ENCODE measurements at regions not wholly inside any gene's neighbourhood (a gene's known extent, or its start where the extent isn't known, plus 50 kb on each side); places are given as distances from the start of the nearest gene placed in this dataset.
"Not testable (repeated sequence)": the region's sequence is repeated elsewhere in the genome, so short reads cannot be mapped to it uniquely, and the experiment has no call there.

- no peak overlapping the region for H3K4me2 ChIP-seq (ENCODE audit: low read length)
- H3K4me1 ChIP-seq (ENCODE audit: control insufficient read depth, low read depth, low read length): no peaks in the 10 kb centered on the region
- no peak overlapping the region for H2BK5ac ChIP-seq (ENCODE audit: low read length)
- H3K79me2 ChIP-seq (ENCODE audit: control insufficient read depth, insufficient read depth, low read length): no peaks in the 10 kb centered on the region
- no peaks in the 10 kb centered on the region for H3K27me3 ChIP-seq (ENCODE audit: insufficient read depth, low read length, poor library complexity)
- no peak overlapping the region for H3K56ac ChIP-seq (ENCODE audit: low read length)
- H3K4me3 ChIP-seq (ENCODE audit: low read length): no peak overlapping the region
- no peaks in the 10 kb centered on the region for H3K36me3 ChIP-seq (ENCODE audit: control insufficient read depth, insufficient read depth, low read length)
- no peak overlapping the region for H2BK120ac ChIP-seq (ENCODE audit: low read depth, low read length)
- WGBS (ENCODE audit: extremely low coverage, insufficient coverage, low lambda C conversion rate): no CpG with 5 or more reads among the region's 2 CpGs
- H2AK5ac ChIP-seq (ENCODE audit: low read length): no peak overlapping the region
- no peak overlapping the region for H3K9ac ChIP-seq (ENCODE audit: low read length)
- H3K27ac ChIP-seq (ENCODE audit: low read depth, low read length): no peak overlapping the region
- H3K4ac ChIP-seq (ENCODE audit: low read depth, low read length): no peak overlapping the region
- H4K5ac ChIP-seq (ENCODE audit: low read length): no peak overlapping the region
- no peak overlapping the region for H4K8ac ChIP-seq (ENCODE audit: low read depth, low read length)
- H3K18ac ChIP-seq (ENCODE audit: low read length): no peak overlapping the region
- H3K79me1 ChIP-seq (ENCODE audit: low read length): no peaks in the 10 kb centered on the region
- H3K23ac ChIP-seq (ENCODE audit: low read length): no peak overlapping the region
- DNase-seq: no peak
- H2BK15ac ChIP-seq (replicated peaks; ENCODE audit: low read depth): no peak overlapping the region
These were observed 586.5 kb downstream of the EPM2A start for GRCh38 chr6:145148776-145149175.

GRCh38 chr6:145151624-145152023, 583.7 kb downstream of the EPM2A start:
- Histone ChIP-seq H3K27me3 (ENCODE audit: insufficient read depth, low read length, poor library complexity) (no peaks in the 10 kb centered on the region), H3K79me1 (ENCODE audit: low read length) (no peaks in the 10 kb centered on the region), H2BK15ac (replicated peaks; ENCODE audit: low read depth) (no peak overlapping the region), H2BK5ac (ENCODE audit: low read length) (no peak overlapping the region), H3K4me1 (ENCODE audit: control insufficient read depth, low read depth, low read length) (no peaks in the 10 kb centered on the region), H4K8ac (ENCODE audit: low read depth, low read length) (no peak overlapping the region), H2AK5ac (ENCODE audit: low read length) (no peak overlapping the region), H3K4ac (ENCODE audit: low read depth, low read length) (no peak overlapping the region), H4K5ac (ENCODE audit: low read length) (no peak overlapping the region), H3K18ac (ENCODE audit: low read length) (no peak overlapping the region), H3K27ac (ENCODE audit: low read depth, low read length) (no peak overlapping the region), H3K36me3 (ENCODE audit: control insufficient read depth, insufficient read depth, low read length) (no peaks in the 10 kb centered on the region), H3K23ac (ENCODE audit: low read length) (no peak overlapping the region), H2BK120ac (ENCODE audit: low read depth, low read length) (no peak overlapping the region), H3K4me3 (ENCODE audit: low read length) (no peak overlapping the region), H3K4me2 (ENCODE audit: low read length) (no peak overlapping the region), H3K56ac (ENCODE audit: low read length) (no peak overlapping the region), H3K79me2 (ENCODE audit: control insufficient read depth, insufficient read depth, low read length) (no peaks in the 10 kb centered on the region), H3K9ac (ENCODE audit: low read length) (no peak overlapping the region)
- no CpG with 5 or more reads among the region's 3 CpGs for WGBS (ENCODE audit: extremely low coverage, insufficient coverage, low lambda C conversion rate)
- no peak for DNase-seq

GRCh38 chr6:145153495-145153894, 581.8 kb downstream of the EPM2A start:
- H3K56ac ChIP-seq (ENCODE audit: low read length): no peak overlapping the region
- WGBS (ENCODE audit: extremely low coverage, insufficient coverage, low lambda C conversion rate): no CpG with 5 or more reads among the region's 6 CpGs
- no peak overlapping the region for H3K4me3 ChIP-seq (ENCODE audit: low read length)
- no peaks in the 10 kb centered on the region for H3K79me1 ChIP-seq (ENCODE audit: low read length)
- DNase-seq: no peak
- H2BK5ac ChIP-seq (ENCODE audit: low read length): no peak overlapping the region
- no peaks in the 10 kb centered on the region for H3K27me3 ChIP-seq (ENCODE audit: insufficient read depth, low read length, poor library complexity)
- no peak overlapping the region for H3K18ac ChIP-seq (ENCODE audit: low read length)
- no peak overlapping the region for H3K23ac ChIP-seq (ENCODE audit: low read length)
- H4K8ac ChIP-seq (ENCODE audit: low read depth, low read length): no peak overlapping the region
- H2BK120ac ChIP-seq (ENCODE audit: low read depth, low read length): peak overlapping the region; percentile 61
- H3K4me2 ChIP-seq (ENCODE audit: low read length): no peak overlapping the region
- H2AK5ac ChIP-seq (ENCODE audit: low read length): no peak overlapping the region
- no peaks in the 10 kb centered on the region for H3K4me1 ChIP-seq (ENCODE audit: control insufficient read depth, low read depth, low read length)
- H3K36me3 ChIP-seq (ENCODE audit: control insufficient read depth, insufficient read depth, low read length): no peaks in the 10 kb centered on the region
- no peak overlapping the region for H2BK15ac ChIP-seq (replicated peaks; ENCODE audit: low read depth)
- H3K27ac ChIP-seq (ENCODE audit: low read depth, low read length): no peak overlapping the region
- no peak overlapping the region for H4K5ac ChIP-seq (ENCODE audit: low read length)
- H3K4ac ChIP-seq (ENCODE audit: low read depth, low read length): no peak overlapping the region
- H3K79me2 ChIP-seq (ENCODE audit: control insufficient read depth, insufficient read depth, low read length): no peaks in the 10 kb centered on the region
- no peak overlapping the region for H3K9ac ChIP-seq (ENCODE audit: low read length)

- DNase-seq: peak; percentile 15
- H3K4me1 ChIP-seq (ENCODE audit: control insufficient read depth, low read depth, low read length): no peaks in the 10 kb centered on the region
- no peak overlapping the region for H3K18ac ChIP-seq (ENCODE audit: low read length)
- no peak overlapping the region for H4K5ac ChIP-seq (ENCODE audit: low read length)
- no peaks in the 10 kb centered on the region for H3K79me2 ChIP-seq (ENCODE audit: control insufficient read depth, insufficient read depth, low read length)
- no peak overlapping the region for H3K4me2 ChIP-seq (ENCODE audit: low read length)
- H3K79me1 ChIP-seq (ENCODE audit: low read length): no peaks in the 10 kb centered on the region
- H3K27me3 ChIP-seq (ENCODE audit: insufficient read depth, low read length, poor library complexity): no peaks in the 10 kb centered on the region
- no peak overlapping the region for H2BK5ac ChIP-seq (ENCODE audit: low read length)
- no peak overlapping the region for H2BK120ac ChIP-seq (ENCODE audit: low read depth, low read length)
- H2AK5ac ChIP-seq (ENCODE audit: low read length): no peak overlapping the region
- no peak overlapping the region for H3K27ac ChIP-seq (ENCODE audit: low read depth, low read length)
- no peak overlapping the region for H3K56ac ChIP-seq (ENCODE audit: low read length)
- no CpG with 5 or more reads among the region's 1 CpG for WGBS (ENCODE audit: extremely low coverage, insufficient coverage, low lambda C conversion rate)
- no peak overlapping the region for H4K8ac ChIP-seq (ENCODE audit: low read depth, low read length)
- no peak overlapping the region for H2BK15ac ChIP-seq (replicated peaks; ENCODE audit: low read depth)
- no peak overlapping the region for H3K4me3 ChIP-seq (ENCODE audit: low read length)
- no peaks in the 10 kb centered on the region for H3K36me3 ChIP-seq (ENCODE audit: control insufficient read depth, insufficient read depth, low read length)
- H3K23ac ChIP-seq (ENCODE audit: low read length): no peak overlapping the region
- H3K4ac ChIP-seq (ENCODE audit: low read depth, low read length): no peak overlapping the region
- H3K9ac ChIP-seq (ENCODE audit: low read length): no peak overlapping the region
These were observed 579.9 kb downstream of the EPM2A start for GRCh38 chr6:145155411-145155810.

GRCh38 chr6:145155873-145156782, 579.2 kb downstream of the EPM2A start:
- no peak overlapping the region for H3K56ac ChIP-seq (ENCODE audit: low read length)
- no peak overlapping the region for H3K4ac ChIP-seq (ENCODE audit: low read depth, low read length)
- H3K4me2 ChIP-seq (ENCODE audit: low read length): no peak overlapping the region
- DNase-seq: no peak
- no peak overlapping the region for H3K27ac ChIP-seq (ENCODE audit: low read depth, low read length)
- H3K18ac ChIP-seq (ENCODE audit: low read length): peak overlapping the region; percentile 45
- no peaks in the 10 kb centered on the region for H3K79me2 ChIP-seq (ENCODE audit: control insufficient read depth, insufficient read depth, low read length)
- no peak overlapping the region for H2AK5ac ChIP-seq (ENCODE audit: low read length)
- H3K4me3 ChIP-seq (ENCODE audit: low read length): no peak overlapping the region
- H3K79me1 ChIP-seq (ENCODE audit: low read length): no peaks in the 10 kb centered on the region
- no peak overlapping the region for H4K5ac ChIP-seq (ENCODE audit: low read length)
- WGBS (ENCODE audit: extremely low coverage, insufficient coverage, low lambda C conversion rate): no CpG with 5 or more reads among the region's 2 CpGs
- H3K36me3 ChIP-seq (ENCODE audit: control insufficient read depth, insufficient read depth, low read length): no peaks in the 10 kb centered on the region
- H2BK15ac ChIP-seq (replicated peaks; ENCODE audit: low read depth): no peak overlapping the region
- H2BK120ac ChIP-seq (ENCODE audit: low read depth, low read length): no peak overlapping the region
- H3K27me3 ChIP-seq (ENCODE audit: insufficient read depth, low read length, poor library complexity): no peaks in the 10 kb centered on the region
- no peak overlapping the region for H3K9ac ChIP-seq (ENCODE audit: low read length)
- H3K4me1 ChIP-seq (ENCODE audit: control insufficient read depth, low read depth, low read length): no peaks in the 10 kb centered on the region
- H4K8ac ChIP-seq (ENCODE audit: low read depth, low read length): no peak overlapping the region
- no peak overlapping the region for H2BK5ac ChIP-seq (ENCODE audit: low read length)
- no peak overlapping the region for H3K23ac ChIP-seq (ENCODE audit: low read length)

- not testable (repeated sequence) for H3K79me1 ChIP-seq (ENCODE audit: low read length); DNase-seq; H3K18ac ChIP-seq (ENCODE audit: low read length); H3K27me3 ChIP-seq (ENCODE audit: insufficient read depth, low read length, poor library complexity); H3K23ac ChIP-seq (ENCODE audit: low read length); H2BK15ac ChIP-seq (replicated peaks; ENCODE audit: low read depth); H3K79me2 ChIP-seq (ENCODE audit: control insufficient read depth, insufficient read depth, low read length); H4K5ac ChIP-seq (ENCODE audit: low read length); H3K4me1 ChIP-seq (ENCODE audit: control insufficient read depth, low read depth, low read length); H2BK120ac ChIP-seq (ENCODE audit: low read depth, low read length); H3K36me3 ChIP-seq (ENCODE audit: control insufficient read depth, insufficient read depth, low read length); H3K27ac ChIP-seq (ENCODE audit: low read depth, low read length); H3K56ac ChIP-seq (ENCODE audit: low read length); H3K4me2 ChIP-seq (ENCODE audit: low read length); H2BK5ac ChIP-seq (ENCODE audit: low read length); H2AK5ac ChIP-seq (ENCODE audit: low read length); H3K4ac ChIP-seq (ENCODE audit: low read depth, low read length); H4K8ac ChIP-seq (ENCODE audit: low read depth, low read length); H3K9ac ChIP-seq (ENCODE audit: low read length); H3K4me3 ChIP-seq (ENCODE audit: low read length)
- no CpG with 5 or more reads among the region's 1 CpG for WGBS (ENCODE audit: extremely low coverage, insufficient coverage, low lambda C conversion rate)
These were observed 576.7 kb downstream of the EPM2A start for GRCh38 chr6:145158636-145159035.
